SK-N-SH treated with all-trans-retinoic acid at 6 μM for 48 hours (cell line): ENCODE measurements at regions not wholly inside any gene's neighbourhood (a gene's known extent, or its start where the extent isn't known, plus 50 kb on each side); places are given as distances from the start of the nearest gene placed in this dataset.

ENCODE experiments used
- ARNTL ChIP-seq: fragments of 450-650 bp; formaldehyde crosslinking; IDR thresholded peaks from 2 replicates; pipeline ENCODE4 v1.5.0; 2020; ENCODE audit warnings: low read depth, mild to moderate bottlenecking, moderate library complexity, borderline replicate concordance
- PPARA ChIP-seq: fragments of 250-450 bp; sonication (Bioruptor Pico); IDR thresholded peaks from 2 replicates; pipeline ENCODE4 v1.5.0; 2020; ENCODE audit warnings: mild to moderate bottlenecking, borderline replicate concordance
- RARB ChIP-seq: fragments of 250-450 bp; sonication (Bioruptor Pico); IDR thresholded peaks from 2 replicates; pipeline ENCODE4 v1.8.0; 2021; ENCODE audit warnings: mild to moderate bottlenecking, moderate library complexity
- ZFP3 ChIP-seq: fragments of 250-450 bp; sonication (Bioruptor Pico); IDR thresholded peaks from 2 replicates; pipeline ENCODE4 v1.5.0; 2020; ENCODE audit warnings: mild to moderate bottlenecking, moderate library complexity
- ZFP30 ChIP-seq: fragments of 450-650 bp; formaldehyde crosslinking; IDR thresholded peaks from 2 replicates; pipeline ENCODE4 v1.5.0; 2022; ENCODE audit warnings: mild to moderate bottlenecking, moderate library complexity

- TF ChIP-seq RARB (no peak), ZFP3 (CRISPR knock-in tag) (no peak), ARNTL (CRISPR knock-in tag) (no peak), ZFP30 (CRISPR knock-in tag) (no peak), PPARA (no peak)
Measured at GRCh38 chr17:79269620-79270019, 195.0 kb downstream of the ENGASE start.
